ENCODE measurements at regions not wholly inside any gene's neighbourhood (a gene's known extent, or its start where the extent isn't known, plus 50 kb on each side); places are given as distances from the start of the nearest gene placed in this dataset.

DNA sequence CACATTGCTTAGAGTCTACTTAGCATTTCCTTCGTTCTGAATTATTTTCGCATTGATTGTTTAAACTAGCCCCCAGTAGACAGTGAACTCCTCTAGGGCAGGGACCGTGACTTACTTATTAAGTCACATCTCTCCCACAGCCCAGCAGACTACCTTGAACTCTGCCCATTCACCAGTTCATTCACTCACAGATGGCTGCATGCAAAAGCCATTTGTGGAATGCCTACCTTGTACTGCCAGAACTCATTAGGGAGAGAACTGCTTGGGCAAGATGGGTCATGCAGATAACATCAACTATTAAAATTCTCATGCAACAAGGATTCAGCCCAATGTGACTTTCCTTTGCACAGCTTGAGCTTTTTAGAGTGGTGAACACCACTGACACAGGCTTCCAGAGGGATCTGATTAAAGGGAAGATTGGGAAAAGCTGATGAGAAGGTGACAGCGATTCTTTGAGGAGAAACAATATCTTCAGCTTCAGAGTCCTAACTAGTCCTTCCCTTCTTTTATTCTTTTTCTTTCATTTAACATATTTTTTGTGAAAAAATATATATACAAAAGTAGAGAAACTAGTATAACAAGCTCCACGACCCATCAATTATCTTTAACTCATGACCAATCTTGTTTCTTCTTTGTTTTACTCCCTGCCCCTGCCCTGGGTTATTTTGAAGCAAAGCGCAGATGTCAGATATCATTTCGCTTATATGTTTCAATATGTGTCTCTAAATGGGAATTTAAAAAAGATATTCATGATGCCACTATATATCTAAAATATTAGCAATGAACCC, 273.9 kb downstream of the CDC5L start:
- DNase-seq (ENCODE audit: low read depth in 2 of 2), result no peak

DNA sequence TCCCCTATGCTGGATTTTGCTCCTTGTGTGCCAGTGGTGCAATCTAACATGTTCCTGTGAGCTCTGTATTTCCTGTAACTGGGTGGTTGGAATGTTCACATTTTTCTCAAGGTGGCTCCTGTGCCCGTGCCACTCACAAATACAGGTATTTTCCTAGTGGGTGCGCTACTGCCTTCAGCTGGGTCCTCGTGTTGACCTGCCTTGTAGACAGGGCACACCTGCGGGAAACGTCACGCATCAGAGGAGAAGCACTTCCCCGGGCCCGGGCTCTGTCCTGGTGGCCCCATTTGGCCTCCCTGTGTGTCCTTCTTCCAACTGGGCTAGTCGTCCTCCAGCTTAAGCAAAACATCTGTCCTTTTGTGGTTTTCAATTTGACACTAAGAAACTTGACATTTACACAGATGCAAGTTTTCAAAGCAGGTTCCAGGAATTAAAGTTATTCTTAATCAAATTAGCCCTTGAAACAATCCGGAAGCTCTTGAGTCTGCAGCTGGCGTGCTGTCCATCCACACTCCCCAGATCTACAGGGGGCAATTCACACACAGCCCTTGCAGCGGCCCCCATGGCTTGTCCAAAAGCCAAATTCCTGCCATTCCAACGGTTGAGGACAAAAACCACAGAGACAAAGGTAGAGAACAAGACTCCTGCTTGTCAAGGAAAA, 275.1 kb downstream of the CDC5L start:
- no peak for DNase-seq (ENCODE audit: low read depth in 2 of 2)

DNA sequence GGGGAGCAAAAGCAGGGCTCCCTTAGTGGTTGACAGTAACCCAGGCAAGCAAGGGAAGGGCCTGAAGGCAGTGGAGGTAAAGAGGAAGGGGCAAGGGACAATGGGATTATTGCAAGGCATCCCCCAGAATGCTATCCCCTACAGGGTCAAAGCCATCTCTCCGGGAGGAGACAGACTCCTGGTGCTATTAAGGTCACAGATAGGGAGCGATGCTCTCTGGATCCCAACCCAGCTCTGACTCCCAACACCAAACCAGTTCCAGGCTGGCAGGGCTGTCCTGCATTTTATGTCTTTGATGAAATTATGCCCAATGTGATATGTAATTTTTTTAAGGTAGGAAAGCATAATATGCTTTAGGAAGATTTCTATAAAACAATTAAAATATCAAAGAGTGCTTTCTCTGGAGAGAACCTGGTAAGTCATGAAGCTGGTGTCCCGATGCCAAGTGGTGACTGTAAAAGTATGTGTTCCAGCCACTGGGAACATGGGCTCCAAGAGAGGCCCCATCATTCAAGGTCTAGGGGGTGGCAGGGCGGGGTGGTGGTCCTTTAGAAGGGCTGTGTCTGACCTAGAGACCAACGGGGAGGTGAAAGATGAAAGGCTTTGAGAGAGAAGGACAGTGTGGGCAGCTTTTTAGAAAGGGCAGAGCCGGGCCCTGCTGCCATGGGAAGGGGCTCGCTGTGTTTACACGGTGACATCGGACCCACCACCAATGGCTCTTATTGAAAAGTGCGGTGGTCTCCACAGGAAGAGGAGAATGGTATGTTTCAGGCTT, 276.5 kb downstream of the CDC5L start:
- DNase-seq (ENCODE audit: low read depth in 2 of 2), result no peak

DNA sequence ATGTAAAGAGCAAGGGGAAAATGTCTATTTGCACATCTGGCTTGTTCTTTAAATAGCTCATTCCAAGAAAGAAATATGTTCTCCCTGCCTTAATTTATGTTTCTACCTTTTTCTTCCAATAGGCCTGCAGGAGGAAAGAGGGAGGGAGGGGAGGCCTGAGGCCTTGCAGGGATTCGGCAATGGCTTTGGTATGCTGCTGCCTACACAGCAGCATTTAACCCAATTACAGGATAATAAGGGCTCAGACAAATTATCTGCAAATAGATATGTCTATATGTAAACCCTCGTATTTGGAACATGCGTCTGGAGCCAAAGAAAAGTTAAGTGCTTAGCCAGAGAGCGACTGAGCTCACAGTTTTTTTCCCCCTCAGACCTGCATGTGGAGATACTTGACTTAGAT, 277.2 kb downstream of the CDC5L start:
- no peak for DNase-seq (ENCODE audit: low read depth in 2 of 2)

DNA sequence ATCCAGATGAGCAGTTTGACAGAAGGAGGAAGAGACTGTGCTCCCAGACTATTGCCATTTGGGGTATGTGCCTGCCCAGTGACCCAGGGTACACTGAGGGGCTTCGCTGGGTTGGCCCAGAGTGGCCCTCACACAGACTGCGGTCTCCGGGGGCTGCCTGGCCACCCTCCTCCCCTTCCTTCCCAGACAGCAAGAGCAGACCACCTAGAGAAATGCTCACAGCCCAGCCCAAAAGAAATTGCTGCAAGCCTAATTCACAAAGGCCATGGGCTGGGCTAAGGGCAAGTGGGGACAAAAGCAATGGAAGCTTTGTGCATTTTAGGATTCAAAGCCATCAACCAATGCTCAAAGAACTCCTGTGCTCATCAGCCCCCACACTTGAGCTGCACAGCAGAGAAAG, 277.6 kb downstream of the CDC5L start:
- DNase-seq (ENCODE audit: low read depth in 2 of 2), result no peak

DNA sequence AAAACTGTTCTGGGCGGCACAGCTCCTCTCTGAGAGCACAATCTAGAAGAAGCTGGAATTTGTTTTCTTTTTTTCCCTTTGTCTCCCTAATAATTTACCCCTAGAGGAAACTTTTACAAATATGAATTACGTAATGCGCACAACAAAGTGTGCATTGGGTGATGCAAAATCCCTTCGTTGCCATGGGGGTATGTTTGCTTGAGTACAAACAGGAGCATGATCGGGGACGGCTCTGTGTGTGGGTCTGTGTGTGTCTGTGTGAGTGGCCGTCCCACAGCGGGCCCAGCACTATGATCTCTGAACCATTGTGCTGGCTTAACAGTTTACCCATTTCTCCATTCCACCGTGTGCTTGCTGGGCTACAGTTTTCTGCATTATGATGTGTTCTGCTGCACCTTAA, 278.2 kb downstream of the CDC5L start:
- no peak for DNase-seq (ENCODE audit: low read depth in 2 of 2)

DNA sequence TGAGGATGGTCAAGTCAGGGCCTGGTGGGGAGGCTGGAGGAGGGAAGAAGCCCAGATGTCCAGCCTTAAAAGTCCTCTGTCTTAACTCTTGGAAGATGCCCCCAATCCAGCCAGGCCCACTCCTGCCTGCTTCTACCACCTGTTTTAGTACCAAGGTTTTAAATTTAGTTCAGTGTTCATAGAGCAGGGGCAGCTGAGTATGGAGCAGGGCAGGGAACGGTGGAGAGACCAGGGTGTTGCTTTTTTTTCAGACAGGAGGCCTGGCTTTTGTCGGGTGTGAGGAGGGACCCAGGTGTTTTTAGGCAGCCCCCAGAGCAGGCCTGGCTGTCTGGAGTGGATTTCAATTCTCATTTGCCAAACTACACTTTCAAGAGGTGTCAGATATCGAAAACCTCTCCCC, 278.8 kb downstream of the CDC5L start:
- no peak for DNase-seq (ENCODE audit: low read depth in 2 of 2)

DNA sequence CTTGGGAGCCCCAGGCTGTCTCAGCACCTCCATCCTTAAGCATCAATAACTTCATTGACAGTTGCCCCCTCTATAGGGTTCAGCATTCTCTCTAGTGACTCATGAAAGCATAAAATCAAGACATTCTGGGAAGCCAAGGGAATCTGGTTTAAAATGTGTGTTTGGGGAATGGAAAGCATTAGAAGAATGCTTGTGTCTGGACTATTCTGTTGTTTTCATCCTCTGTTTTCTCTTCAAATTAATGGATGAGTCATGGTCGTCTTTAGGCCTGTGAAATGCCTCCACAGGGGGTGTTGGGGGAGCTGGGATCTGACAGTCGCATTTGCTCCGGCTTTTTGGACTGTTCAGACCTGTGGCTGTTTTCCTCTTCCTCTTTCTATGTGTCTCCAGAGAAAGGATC, 279.7 kb downstream of the CDC5L start:
- DNase-seq (ENCODE audit: low read depth in 2 of 2), result no peak

DNA sequence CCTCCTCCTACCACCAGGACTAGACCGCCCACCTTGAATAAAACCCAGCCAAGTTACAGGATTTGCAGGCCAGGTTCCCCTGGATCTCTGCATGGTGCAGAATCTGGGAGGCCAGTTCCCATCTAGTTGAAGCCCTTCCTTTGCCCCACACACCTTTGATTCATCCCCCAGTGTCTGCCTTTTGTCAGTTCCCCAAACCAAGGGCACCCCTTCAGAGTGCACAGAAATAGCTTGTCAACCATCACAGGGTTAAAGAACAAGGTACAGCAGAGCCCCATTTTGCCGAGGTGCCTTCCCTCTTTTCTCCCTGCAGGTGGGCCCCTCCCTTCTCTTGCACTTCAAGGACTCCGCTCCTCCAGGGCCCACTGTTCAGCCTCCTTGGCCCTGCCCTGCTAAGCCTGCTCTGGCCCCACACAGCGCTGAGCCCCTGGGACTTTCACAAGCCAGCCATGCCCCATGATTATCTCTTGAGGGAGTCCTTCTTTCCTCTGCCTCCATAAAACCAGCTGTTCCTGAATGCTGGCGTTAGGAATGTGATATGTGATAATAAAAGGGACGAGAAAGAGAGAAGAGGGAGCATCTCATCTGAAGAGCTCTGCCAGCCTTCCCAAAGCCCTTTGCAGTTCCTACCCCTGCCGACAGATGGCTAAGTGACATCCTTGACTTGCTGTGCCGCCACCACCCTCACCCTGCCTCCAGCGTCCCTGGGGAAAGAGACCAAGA, 280.3 kb downstream of the CDC5L start:
- DNase-seq (ENCODE audit: low read depth in 2 of 2), result no peak

DNA sequence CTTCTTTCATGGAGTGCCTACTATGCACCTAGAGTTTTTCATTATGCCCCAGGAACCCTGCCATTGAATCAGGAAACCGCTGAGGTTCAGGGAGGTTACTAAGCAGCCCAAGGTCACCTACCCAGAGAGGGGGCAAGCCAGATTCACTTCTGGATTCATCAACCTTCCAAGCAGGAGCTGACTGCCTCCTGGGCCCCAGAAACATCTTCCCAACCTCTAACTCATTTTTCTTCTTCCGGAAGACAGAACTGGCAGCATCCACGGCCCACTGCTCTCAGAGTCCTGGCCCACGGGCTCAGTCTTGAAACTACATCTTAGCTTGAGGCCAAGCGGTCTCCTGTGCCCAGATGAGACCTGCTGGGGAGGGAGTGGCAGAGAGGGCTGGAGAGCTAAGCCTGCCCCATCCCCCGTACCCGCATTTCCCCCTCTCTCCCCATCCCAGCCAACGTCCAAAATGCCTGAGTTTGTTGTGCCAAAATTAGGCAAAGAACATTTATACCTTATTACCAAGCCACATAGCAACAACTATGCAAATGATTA, 281.0 kb downstream of the CDC5L start:
- DNase-seq (ENCODE audit: low read depth in 2 of 2), result no peak

DNA sequence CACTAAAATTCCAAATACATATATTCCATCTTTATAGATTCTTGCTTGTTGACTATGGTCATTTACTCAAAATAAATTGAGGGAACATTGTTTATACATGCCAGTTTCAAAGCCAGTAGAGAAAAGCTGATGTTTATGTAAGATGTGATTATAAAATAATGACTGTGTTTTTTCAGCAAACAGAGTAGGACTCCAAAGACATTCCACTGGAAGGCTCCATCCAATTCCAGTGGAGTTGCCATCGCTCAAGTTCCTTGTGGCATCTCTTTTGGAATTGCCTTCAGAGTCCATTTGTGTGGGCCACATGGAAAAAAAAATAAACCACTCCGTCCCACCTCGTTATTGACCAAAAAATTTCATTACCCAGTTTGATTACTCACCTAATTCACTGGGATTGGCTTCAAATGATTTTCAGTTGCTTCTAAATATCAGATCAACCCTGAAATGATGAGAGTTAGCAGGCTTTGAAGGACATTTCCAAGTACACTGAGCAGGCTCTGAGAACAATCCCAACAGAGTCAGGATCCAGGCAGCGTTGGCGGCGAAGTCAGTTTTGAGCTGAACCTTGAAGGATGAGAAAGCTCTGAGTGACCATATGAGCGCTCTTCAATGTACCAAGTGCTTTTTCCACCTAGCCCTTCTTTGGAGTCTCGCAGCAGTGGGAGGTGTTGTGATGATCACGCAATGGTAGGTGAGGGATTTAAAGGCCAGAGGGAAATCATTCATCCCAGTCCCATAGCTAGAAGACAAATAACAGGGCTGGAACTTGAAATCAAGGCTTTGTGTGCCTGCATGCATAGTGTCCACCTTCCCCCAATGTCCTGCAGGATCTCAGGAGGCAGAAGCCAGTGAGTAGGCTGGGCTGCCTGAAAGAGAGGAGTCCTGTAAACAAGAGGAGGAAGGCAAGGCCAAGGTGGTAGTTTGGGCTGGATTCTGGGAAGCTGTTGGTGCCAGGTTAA, 281.7 kb downstream of the CDC5L start:
- no peak for DNase-seq (ENCODE audit: low read depth in 2 of 2)

DNA sequence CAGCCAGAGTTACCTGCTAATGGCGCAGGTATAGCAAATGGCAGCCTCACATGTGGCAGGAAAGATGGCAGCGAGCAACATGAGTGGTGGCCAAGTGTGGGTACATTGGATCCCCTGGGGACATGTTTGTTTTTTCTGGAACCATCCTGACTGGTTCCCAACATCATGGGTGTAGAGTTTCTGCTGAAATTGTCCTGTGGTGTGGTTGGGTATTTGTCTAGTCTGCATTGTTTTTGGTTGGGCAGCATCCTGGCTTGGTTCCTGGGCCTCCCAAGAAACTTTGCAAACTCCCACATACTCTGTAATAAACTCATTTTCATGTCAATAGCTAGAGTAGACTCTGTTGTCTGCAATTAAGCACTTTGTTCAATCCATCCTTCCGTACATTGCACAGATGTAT, 282.6 kb downstream of the CDC5L start:
- no peak for DNase-seq (ENCODE audit: low read depth in 2 of 2)

DNA sequence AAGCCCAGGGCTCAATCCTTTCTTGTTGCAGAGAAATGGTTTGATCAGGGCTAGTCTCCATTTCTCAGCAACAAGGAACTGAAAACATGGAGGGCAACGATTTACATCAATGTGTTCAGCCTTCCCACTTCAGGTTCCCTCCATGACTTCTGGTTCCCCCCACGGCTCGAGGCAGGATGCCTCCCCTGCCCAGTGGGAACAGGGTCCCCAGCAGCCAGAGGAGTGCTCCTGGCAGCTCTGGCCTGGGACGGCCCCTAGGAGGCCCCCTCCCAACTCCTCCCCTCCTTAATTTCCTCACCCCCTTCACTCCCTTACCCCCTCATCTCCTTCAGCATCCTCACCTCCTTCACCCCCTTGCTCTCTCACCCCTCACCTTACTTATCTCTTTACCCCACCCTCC, 283.8 kb downstream of the CDC5L start:
- no peak for DNase-seq (ENCODE audit: low read depth in 2 of 2)

DNA sequence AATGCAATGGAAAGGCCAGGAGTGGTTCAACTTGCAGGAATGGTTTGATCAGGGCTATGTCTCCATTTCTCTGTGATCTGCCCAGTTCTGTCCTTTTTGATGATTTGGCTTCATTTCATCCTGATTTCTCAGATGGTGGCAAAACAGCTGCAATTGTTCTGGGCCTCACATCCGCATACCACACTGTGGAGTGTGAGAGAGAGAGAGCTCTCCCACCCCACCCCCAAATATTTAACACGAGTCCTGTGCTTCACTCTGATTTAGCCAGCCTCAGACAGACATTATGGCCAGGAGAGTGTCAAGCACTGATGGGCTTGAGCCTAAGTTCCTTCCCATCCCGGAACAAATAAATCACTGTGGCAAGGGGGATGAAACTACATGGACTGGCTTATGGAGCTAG, 284.6 kb downstream of the CDC5L start:
- no peak for DNase-seq (ENCODE audit: low read depth in 2 of 2)

DNA sequence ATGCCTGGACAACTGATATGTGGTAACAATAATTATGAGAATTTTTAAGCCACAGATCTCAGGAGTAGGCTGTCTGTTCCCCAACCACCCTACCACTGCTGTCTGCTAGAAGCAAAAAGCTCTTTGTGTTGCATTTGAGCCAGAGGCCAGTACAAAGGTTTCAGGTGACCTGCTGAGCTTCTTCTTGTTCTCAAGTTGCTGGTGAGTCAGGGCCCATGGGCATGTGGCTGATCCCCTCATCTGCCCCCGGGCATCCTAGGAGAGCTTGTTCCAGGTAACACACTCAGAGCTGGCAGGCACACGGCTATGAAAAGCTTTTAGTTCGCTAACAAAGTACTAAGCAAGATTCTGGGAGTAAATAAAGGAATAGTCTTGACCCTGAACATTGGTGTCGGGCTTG, 285.3 kb downstream of the CDC5L start:
- DNase-seq (ENCODE audit: low read depth in 2 of 2), result no peak

DNA sequence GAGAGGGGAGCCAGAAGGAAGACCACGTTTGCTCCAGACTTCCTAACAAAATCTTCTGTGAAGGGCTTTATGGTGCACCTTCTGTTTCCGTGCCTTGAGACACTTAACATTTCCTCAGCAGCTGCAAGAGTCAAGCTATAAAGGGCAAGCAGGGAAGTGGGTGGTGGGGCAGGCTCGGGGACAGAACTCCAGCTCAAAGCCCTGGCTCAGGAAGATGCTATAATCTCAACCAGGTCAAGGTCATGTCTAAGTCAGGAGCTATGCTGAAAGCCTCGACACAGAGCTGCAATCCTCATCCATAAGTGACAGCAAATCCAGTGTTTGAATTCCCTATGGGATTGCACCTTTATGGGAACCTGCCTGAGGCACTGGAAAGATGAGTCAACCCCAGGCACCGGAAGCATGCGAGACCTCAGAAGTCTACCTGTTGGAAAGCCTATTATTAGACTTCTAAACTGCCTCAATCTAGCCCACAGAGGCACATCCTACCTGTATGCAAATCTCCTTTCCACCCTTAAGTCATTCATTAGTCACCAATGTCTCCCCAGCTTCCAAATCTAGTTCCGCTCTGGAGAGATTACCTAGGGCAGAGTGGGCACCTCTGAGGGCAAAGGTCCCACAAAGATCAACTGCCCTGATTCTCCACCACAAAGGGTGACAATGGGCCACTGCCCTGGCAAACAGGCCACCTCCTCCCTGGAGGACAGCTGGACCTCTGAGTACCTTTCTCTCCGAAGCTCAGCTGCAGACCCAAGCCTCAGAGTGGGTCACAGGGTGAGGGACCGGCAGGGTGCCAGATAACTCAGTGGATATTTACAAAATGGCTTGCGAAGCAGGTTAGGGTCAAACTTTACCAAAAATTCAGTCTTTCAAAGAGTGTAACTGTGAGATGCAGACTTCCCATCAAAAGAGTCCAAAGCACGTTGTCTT, 287.0 kb downstream of the CDC5L start:
- no peak for DNase-seq (ENCODE audit: low read depth in 2 of 2)

DNA sequence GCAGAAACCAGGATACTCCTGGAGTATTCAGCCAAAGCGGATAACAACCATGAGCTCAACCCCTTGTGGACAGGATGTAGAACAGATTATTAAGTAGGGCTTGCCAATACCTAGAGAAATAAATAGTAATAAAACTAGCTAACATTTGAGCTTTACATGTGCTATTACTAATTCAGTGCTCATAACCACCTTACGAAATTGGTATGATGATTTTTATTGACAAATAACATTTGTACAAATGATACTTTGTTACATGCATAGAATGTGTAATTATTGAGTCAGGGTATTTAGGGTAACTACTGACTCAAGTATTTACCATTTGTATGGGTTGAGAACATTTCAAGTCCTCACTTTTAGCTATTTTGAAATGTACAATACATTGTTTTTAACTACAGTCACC, 287.9 kb downstream of the CDC5L start:
- DNase-seq (ENCODE audit: low read depth in 2 of 2), result no peak

DNA sequence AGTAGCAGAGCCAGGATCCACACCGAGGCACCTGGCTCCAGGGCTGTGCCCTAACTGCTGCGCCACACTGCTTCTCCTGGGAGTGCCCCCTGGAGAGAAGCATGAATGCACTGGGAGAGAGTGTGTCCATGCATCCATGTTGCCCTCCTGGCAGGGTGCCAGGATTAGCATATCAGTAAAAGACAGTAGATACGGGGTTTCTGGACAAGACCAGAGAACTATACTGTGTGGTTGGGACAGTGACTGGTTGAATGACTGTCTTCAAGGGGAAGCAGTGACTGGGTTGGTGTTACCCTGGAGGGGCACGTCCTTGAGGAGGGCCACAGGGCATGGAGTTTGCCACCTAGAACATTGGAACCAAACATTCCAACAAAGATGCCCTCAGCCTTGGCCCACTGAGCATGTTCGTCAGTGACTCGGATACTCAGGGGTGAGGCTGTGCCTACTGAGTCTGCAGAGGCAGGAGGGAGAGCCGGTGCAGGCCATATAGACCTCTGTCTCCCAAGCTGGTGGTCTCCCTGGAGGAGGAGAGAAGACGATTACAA, 288.8 kb downstream of the CDC5L start:
- DNase-seq (ENCODE audit: low read depth in 2 of 2), result no peak

DNA sequence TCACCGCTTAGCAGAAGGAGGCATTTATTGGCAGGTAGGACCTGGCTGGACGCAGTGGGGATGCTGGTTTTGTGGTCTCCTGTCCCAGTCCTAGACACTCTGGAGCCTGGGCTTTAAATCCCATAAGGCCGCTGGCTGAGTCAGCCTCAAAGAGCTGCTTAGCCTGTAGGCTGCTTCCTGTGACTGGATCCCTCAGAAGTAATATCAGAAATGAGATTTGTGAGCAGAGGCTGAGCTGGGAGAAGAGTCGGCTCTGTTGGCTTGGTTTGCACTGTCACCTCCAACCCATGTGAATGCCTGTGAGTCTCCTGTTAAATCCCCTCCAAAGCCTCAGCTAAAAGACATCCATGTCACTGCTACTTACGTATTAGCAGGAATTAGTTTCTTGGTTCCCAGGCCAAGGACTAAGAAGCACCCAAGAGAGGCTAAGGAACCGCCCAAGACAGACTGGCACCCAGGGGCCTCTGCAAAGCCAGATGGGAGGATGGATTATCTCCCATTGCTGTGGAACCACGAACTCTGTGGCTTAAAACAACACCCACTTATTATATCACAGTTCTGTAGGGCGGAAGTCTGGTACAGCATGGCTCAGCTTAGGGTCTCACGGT, 289.4 kb downstream of the CDC5L start:
- no peak for DNase-seq (ENCODE audit: low read depth in 2 of 2)

Data from stimulated activated CD8-positive, alpha-beta memory T cell treated with anti-CD3 and anti-CD28 coated beads, Interleukin-2, amount 100 ng/mL, for 1 hour (primary cell).